ENCODE measurements at regions not wholly inside any gene's neighbourhood (a gene's known extent, or its start where the extent isn't known, plus 50 kb on each side); places are given as distances from the start of the nearest gene placed in this dataset.
A peak's percentile ranks its signal among the peaks of the same experiment; 100 is the strongest.

- Mint-ChIP-seq H3K4me3 (no peak overlapping the region), H3K27me3 (no peaks in the 10 kb centered on the region), H3K27ac (no peak overlapping the region), H3K4me1 (no peaks in the 10 kb centered on the region), H3K9me3 (no peaks in the 10 kb centered on the region), H3K36me3 (ENCODE audit: low read depth) (no peaks in the 10 kb centered on the region)
- no peak for ATAC-seq
- DNase-seq: no peak
These were observed 613.4 kb downstream of the AACS start for GRCh38 chr12:125678589-125678993.

- no peak overlapping the region for H3K4me3 Mint-ChIP-seq
- H3K27me3 Mint-ChIP-seq: peaks cover 5% of the 10 kb centered on the region
- no peaks in the 10 kb centered on the region for H3K36me3 Mint-ChIP-seq (ENCODE audit: low read depth)
- ATAC-seq (no peak), DNase-seq (peak; percentile 55)
- no peak overlapping the region for H3K27ac Mint-ChIP-seq
- H3K9me3 Mint-ChIP-seq: no peaks in the 10 kb centered on the region
- no peaks in the 10 kb centered on the region for H3K4me1 Mint-ChIP-seq
These were observed 618.6 kb downstream of the AACS start for GRCh38 chr12:125683748-125684381.

DNA sequence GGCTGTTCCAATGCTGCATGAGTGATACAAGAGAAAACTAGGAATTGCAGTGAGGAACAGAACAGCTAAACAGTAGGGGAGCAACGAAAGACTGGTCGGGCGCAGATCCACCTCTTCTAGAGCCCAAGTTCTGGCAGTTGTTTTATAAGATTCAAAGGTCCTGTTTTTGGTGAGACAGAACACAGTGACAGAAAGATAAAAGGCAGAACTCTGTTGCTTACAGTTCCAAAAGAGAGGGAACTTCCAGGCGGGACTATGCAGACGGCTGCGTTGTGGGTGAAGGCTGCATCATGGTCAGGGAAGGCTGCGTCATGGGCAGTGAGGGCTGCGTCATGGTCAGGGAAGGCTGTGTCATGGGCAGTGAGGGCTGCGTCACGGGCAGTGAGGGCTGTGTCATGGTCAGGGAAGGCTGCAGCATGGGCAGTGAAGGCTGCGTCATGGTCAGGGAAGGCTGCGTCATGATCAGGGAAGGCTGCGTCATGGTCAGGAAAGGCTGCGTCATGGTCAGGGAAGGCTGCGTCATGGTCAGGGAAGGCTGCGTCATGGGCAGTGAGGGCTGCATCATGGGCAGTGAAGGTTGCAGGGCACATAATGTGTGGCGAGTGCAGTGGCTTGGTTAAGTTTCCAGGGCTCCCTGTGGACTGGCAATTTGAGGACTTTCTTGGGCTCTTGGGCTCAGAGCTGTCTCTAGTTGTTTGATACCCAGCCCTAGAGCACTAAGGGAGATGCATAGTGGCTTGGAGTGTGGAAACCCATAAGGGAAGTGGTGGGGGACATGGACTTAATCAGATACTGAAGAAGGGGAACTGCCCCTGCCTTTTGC, 619.9 kb downstream of the AACS start:
- ATAC-seq (no peak), DNase-seq (no peak)
- Mint-ChIP-seq H3K9me3 (no peaks in the 10 kb centered on the region), H3K36me3 (ENCODE audit: low read depth) (no peaks in the 10 kb centered on the region), H3K4me1 (no peaks in the 10 kb centered on the region), H3K27me3 (peaks cover 5% of the 10 kb centered on the region), H3K27ac (no peak overlapping the region), H3K4me3 (no peak overlapping the region)

DNA sequence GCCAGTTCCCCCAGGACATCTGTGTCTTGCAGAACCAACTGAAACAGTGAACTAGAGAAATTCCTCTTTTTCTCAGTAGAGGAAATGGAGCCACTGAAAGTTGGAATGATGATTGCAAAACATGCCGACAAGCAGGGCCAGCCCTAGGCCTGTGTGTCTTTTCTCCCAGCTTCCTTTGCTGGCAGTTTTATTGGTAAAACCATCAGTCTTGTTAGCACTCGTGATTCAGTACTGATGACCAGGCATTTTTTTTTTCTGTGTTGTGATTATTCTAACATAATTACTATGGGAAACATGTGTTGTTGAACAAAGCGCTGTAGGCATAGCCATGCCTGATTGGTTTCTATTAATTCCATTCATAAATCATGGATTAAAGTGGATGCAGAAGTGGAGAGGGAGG, 620.7 kb downstream of the AACS start:
- no peak for ATAC-seq

GRCh38 chr12:125687403-125687802, 622.2 kb downstream of the AACS start:
- Mint-ChIP-seq H3K9me3 (no peaks in the 10 kb centered on the region), H3K27me3 (peaks cover 5% of the 10 kb centered on the region), H3K36me3 (ENCODE audit: low read depth) (no peaks in the 10 kb centered on the region), H3K27ac (no peak overlapping the region), H3K4me1 (no peaks in the 10 kb centered on the region), H3K4me3 (no peak overlapping the region)
- DNase-seq: no peak
- no peak for ATAC-seq

More for the DNA sequence above, 620.7 kb downstream of the AACS start:
- H3K27ac Mint-ChIP-seq: no peak overlapping the region
- H3K36me3 Mint-ChIP-seq (ENCODE audit: low read depth): no peaks in the 10 kb centered on the region
- no peak overlapping the region for H3K4me3 Mint-ChIP-seq
- peaks cover 5% of the 10 kb centered on the region for H3K27me3 Mint-ChIP-seq
- no peaks in the 10 kb centered on the region for H3K4me1 Mint-ChIP-seq
- no peak for DNase-seq
- H3K9me3 Mint-ChIP-seq: no peaks in the 10 kb centered on the region

GRCh38 chr12:125687820-125688219, 622.6 kb downstream of the AACS start:
- H3K36me3 Mint-ChIP-seq (ENCODE audit: low read depth): no peaks in the 10 kb centered on the region
- H3K4me3 Mint-ChIP-seq: no peak overlapping the region
- ATAC-seq (peak; percentile 42), DNase-seq (no peak)
- no peak overlapping the region for H3K27ac Mint-ChIP-seq
- no peaks in the 10 kb centered on the region for H3K4me1 Mint-ChIP-seq
- H3K27me3 Mint-ChIP-seq: peaks cover 5% of the 10 kb centered on the region
- H3K9me3 Mint-ChIP-seq: no peaks in the 10 kb centered on the region

DNA sequence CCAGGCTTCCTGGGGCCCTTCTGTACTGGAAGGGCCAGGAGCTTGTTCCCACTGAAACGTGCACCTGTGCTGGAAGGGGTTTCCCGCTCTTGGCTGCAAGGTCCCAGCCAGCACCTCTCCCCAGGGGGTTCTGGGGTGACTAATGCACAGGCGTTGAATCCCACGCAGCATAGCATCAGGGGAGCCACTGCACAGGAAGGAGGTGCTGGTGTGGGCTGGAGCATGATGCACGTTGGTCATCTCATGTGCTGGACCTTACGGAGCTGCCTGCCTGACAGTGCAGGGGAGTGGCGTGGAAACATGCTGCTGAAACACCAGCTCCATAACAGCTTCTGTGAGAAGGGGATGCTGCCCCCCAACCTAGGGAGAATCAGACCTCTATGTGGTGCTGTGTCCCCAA, 623.0 kb downstream of the AACS start:
- peaks cover 5% of the 10 kb centered on the region for H3K27me3 Mint-ChIP-seq
- DNase-seq (no peak), ATAC-seq (no peak)
- H3K36me3 Mint-ChIP-seq (ENCODE audit: low read depth): no peaks in the 10 kb centered on the region
- no peaks in the 10 kb centered on the region for H3K9me3 Mint-ChIP-seq
- no peak overlapping the region for H3K4me3 Mint-ChIP-seq
- H3K27ac Mint-ChIP-seq: no peak overlapping the region
- no peaks in the 10 kb centered on the region for H3K4me1 Mint-ChIP-seq

DNA sequence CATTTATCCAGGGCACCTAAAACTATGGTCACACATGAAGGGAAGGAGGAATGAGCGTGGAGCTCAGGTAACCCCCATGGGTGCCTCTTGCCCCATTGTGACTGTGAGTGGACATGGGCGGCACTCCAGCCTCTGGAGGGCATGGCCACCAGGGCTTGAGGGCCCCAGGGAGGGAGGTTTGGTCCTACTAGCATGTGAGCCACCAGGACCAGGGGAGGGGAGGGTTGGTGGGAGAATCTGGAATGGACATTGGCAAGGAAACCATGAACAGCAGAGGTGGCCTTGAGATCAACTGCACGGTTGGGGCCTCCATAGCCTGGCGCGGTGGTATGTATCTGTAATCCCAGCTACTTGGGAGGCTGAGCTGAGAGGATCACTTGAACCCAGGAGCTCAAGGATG, 623.6 kb downstream of the AACS start:
- H3K4me3 Mint-ChIP-seq: no peak overlapping the region
- H3K9me3 Mint-ChIP-seq: no peaks in the 10 kb centered on the region
- DNase-seq (no peak), ATAC-seq (no peak)
- H3K27ac Mint-ChIP-seq: no peak overlapping the region
- H3K36me3 Mint-ChIP-seq (ENCODE audit: low read depth): no peaks in the 10 kb centered on the region
- no peaks in the 10 kb centered on the region for H3K4me1 Mint-ChIP-seq
- H3K27me3 Mint-ChIP-seq: peaks cover 5% of the 10 kb centered on the region

GRCh38 chr12:125689576-125690410, 624.6 kb downstream of the AACS start:
- ATAC-seq: no peak
- DNase-seq: no peak
- Mint-ChIP-seq H3K4me3 (no peak overlapping the region), H3K9me3 (no peaks in the 10 kb centered on the region), H3K27me3 (peaks cover 5% of the 10 kb centered on the region), H3K36me3 (ENCODE audit: low read depth) (no peaks in the 10 kb centered on the region), H3K4me1 (no peaks in the 10 kb centered on the region), H3K27ac (no peak overlapping the region)

GRCh38 chr12:125690841-125691240, 625.6 kb downstream of the AACS start:
- no peaks in the 10 kb centered on the region for H3K4me1 Mint-ChIP-seq
- DNase-seq (no peak), ATAC-seq (no peak)
- no peaks in the 10 kb centered on the region for H3K36me3 Mint-ChIP-seq (ENCODE audit: low read depth)
- H3K27ac Mint-ChIP-seq: no peak overlapping the region
- no peaks in the 10 kb centered on the region for H3K9me3 Mint-ChIP-seq
- H3K4me3 Mint-ChIP-seq: no peak overlapping the region
- no peaks in the 10 kb centered on the region for H3K27me3 Mint-ChIP-seq

DNA sequence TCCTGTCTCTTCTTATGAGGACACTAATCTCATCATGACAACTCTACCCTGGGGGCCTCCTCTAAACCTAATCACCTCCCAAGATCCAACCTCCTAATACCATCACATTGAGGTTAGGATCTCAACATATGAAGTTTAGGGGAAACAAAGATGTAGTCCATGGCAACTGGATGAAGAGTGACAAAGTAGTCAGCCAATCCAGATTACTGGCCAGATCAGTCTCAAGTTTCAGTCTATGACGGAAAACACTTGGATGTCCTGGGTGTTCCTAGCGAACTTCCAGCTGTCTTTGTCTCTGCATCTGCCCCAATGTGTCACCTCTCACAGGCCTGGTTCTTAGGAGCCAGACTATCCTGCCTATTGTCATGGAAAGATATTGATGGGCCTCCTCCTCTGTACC, 630.8 kb downstream of the AACS start:
- H3K4me1 Mint-ChIP-seq: no peaks in the 10 kb centered on the region
- H3K4me3 Mint-ChIP-seq: no peak overlapping the region
- H3K27ac Mint-ChIP-seq: no peak overlapping the region
- H3K36me3 Mint-ChIP-seq (ENCODE audit: low read depth): no peaks in the 10 kb centered on the region
- no peak for DNase-seq
- ATAC-seq: no peak
- no peaks in the 10 kb centered on the region for H3K9me3 Mint-ChIP-seq
- no peaks in the 10 kb centered on the region for H3K27me3 Mint-ChIP-seq

DNA sequence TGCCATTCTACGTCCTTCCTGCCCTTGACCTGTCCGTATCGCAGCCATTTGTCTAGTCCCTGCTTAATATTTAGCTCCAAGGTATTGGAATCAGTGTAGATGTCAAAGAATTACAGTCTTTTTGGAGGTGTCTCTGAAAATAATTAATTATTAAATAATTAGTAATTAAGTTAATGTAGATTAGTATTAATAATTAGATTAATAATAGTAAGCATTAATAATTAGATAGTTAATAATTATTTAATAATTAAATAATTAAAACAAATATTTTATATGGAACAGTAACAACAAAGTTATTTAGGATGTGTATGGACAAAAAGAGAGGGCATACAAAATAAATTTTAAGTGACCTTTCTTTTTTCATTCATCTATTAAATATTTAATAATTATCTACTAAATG, 639.6 kb downstream of the AACS start:
- no peak for ATAC-seq
- H3K27ac Mint-ChIP-seq: no peak overlapping the region

DNA sequence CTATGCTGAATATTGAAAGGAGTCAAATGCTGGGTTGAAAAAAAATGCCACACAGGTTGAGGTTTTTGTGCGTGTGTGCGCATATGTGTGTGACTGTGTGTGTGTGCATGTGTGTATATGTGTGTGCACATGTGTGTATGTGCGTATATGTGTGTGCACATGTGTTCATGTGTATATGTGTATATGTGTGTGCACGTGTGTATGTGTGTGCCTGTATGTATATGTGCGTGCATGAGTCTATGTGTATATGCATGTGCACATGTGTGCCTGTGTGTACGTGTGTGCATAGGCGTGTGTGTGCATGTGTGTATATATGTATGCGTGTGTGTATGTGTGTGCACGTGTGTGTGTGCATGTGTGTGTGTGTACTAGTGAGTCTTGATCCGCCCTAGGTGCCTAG, 655.7 kb downstream of the AACS start:
- Mint-ChIP-seq H3K4me1 (no peaks in the 10 kb centered on the region), H3K36me3 (ENCODE audit: low read depth) (peaks cover 4% of the 10 kb centered on the region), H3K4me3 (no peak overlapping the region), H3K27me3 (no peaks in the 10 kb centered on the region), H3K27ac (no peak overlapping the region), H3K9me3 (peaks cover 14% of the 10 kb centered on the region)
- DNase-seq (no peak), ATAC-seq (no peak)

More for the DNA sequence above, 639.6 kb downstream of the AACS start:
- Mint-ChIP-seq H3K27me3 (no peaks in the 10 kb centered on the region), H3K4me1 (no peaks in the 10 kb centered on the region), H3K36me3 (ENCODE audit: low read depth) (no peaks in the 10 kb centered on the region), H3K4me3 (no peak overlapping the region), H3K9me3 (peaks cover 10% of the 10 kb centered on the region)
- DNase-seq: no peak

DNA sequence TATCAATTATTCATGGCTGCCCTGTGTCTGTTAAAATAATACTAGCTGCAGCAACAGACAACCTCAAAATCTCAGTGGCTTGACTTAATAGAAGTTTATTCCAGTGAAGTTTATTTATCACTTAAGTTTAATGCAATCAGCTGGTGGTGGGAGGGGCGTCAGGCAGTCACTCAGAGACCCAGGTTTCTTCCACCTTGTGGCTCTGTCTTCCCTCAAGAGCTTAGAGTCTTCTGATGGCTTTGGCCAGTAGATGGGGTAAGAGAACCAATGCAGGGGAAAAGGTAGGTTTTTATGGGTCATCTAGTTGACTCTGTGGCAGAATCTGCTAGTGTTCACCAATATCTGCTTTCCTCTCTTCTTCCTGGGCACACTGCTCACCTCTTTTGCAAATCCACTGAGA, 668.9 kb downstream of the AACS start:
- Mint-ChIP-seq H3K27me3 (no peaks in the 10 kb centered on the region), H3K4me3 (no peak overlapping the region), H3K27ac (no peak overlapping the region), H3K36me3 (ENCODE audit: low read depth) (no peaks in the 10 kb centered on the region), H3K9me3 (peaks cover 16% of the 10 kb centered on the region), H3K4me1 (no peaks in the 10 kb centered on the region)
- ATAC-seq (no peak), DNase-seq (no peak)

DNA sequence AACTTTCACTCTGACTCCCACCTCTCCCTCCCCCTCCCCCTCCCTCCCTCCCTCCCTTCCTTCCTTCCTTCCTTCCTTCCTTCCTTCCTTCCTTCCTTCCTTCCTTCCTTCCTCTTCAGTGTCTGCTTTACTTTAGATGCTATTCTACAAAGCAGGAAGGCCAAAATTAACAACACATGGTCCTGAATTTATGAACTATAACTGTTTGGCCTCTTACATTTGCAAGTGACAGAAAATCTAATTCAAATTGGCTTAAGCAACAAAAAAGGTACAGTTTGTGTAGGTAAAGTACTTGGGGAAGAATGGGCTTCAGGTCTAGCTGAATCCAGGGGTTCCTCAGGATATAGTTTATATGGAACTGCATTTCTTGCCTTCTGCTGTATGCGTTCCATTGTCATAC, 673.0 kb downstream of the AACS start:
- H3K36me3 Mint-ChIP-seq (ENCODE audit: low read depth): no peaks in the 10 kb centered on the region
- H3K4me1 Mint-ChIP-seq: no peaks in the 10 kb centered on the region
- no peaks in the 10 kb centered on the region for H3K27me3 Mint-ChIP-seq
- ATAC-seq: no peak
- H3K9me3 Mint-ChIP-seq: peaks cover 28% of the 10 kb centered on the region
- H3K4me3 Mint-ChIP-seq: no peak overlapping the region
- DNase-seq: no peak
- no peak overlapping the region for H3K27ac Mint-ChIP-seq
